Cardiac septum (tissue), 1 donor: ENCODE measurements at regions not wholly inside any gene's neighbourhood (a gene's known extent, or its start where the extent isn't known, plus 50 kb on each side); places are given as distances from the start of the nearest gene placed in this dataset.

Experiments
- DNase-seq: peaks from one replicate; pipeline ENCODE4 v3.0.0-alpha.2; 2020; ENCODE audit warnings: low spot score
- intact Hi-C: fragments of 100-400 bp; cut with DNase I; formaldehyde crosslinking; loops from one replicate; pipeline ENCODE4 v1.14.0; 2022
- donor health status: DM: no; HTN: no; CAD: no.

DNA sequence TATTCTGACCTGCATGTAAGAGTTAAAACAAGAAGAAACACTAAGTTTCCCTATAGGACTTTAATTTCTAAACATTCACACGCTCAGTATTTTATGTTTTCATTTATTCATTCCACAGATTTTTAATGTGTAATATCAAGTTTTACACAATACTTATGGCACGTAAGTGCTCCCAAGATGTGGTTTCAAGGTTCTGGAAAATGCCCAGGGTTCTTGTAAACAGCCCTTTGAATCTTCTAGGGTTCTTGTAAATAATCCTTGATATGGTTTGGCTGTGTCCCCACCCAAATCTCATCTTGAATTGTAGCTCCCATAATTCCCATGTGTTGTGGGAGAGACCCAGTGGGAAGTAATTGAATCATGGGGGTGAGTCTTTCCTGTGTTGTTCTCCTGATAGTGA, 383.0 kb downstream of the TXNL1 start:
- no peak for DNase-seq
- intact Hi-C loops, result no loop called here

DNA sequence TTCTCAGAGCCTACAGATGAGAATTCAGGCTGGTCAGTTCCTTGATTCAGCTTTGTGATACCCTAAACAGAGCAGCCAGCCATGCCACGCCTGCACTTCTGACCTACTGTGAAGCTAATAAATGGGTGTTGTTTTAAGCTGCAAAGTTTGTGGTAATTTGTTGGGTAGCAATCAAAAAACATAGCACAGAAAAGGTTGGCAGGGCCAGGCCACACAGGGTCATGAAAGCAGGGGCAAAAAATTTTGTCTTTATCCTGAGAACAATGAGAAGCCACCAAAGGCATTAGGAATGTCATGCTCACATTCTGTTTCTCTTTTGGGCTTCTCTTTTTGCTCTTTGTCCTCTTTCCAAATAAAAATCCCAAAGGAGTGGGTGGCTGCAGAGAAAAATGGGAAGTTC, 385.9 kb downstream of the TXNL1 start:
- intact Hi-C loops, result no loop called here
- no peak for DNase-seq

DNA sequence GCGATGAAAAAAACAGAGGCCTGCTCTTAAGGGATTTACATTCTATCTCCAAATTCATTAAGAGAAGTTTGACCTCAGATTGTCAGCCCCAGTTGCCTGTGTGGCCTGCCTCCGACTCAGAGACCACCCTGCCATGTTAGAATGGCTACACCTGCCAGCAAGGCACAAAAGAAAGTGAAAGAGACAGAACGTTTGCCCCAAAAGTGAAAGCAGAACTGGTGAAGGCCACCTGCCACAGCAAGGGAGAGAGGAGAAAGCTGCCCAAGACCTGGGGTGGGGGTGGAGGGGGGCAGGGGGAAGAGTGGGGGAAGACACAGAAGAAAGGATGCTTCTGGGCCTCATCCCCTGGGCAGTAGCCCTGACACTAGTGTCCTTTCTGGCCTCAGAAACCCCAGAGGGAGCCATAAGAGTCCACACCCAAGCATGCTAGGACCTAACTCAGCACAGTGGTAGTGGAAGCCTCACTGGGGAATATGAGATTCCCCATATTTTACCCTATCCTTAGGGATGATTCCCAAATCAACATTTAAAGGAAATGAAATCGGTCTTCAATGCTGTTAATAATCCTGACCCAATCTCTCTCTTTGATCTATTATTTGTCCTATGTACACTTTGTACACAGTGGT, 389.7 kb downstream of the TXNL1 start:
- intact Hi-C loops, result no loop called here
- DNase-seq, result no peak

DNA sequence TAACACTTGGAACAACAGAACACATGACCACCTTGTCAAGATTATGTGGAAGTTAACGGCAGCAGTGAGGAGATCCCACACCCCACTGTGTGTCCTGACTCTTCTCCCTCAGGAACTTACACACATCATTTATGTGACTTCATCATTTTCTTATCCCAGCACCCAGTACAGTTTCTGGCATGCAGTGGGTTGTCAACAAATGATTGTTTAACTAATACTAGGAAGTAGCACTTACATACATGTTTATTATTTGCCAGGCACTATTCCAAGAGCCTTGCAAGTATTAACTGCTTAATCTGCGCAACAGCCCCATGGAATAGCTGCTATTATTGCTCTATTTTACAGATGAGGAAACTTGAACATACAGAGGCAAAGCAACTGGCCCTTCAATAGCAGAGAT, 391.5 kb downstream of the TXNL1 start:
- DNase-seq, result no peak
- intact Hi-C loops, result no loop called here

DNA sequence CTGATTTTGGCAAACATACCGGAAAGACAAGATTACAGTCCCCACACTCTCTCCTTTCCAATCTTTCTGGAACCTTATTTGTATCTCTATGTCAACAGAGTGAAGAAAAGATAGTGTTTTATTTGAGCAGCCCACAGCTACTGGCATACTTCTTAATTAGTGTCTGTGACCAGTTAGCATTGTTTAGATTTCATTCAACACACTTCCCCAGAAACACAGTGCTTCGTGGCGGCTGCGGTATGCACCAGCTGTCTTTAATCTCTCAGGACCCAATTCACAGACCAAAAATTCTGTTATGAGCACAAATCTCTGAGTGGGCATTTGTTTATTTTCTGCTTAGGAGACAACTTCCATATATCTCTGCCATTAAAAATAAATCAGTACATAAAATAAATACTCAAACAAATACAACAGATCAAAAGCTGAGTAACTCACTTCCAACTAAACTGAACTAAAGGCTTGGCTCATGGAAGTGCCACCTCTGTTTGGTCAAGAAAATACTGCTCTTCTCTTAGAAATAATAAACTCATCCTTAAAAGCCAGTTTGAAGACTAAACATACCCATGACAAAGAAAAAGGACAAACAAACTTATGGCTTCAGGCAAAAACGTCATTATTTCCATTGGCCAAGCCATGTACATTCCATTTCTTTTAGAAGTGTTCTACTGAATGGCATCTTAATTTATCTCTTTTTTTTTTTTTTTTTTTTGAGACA, 392.4 kb downstream of the TXNL1 start:
- intact Hi-C loops, result no loop called here
- DNase-seq, result no peak

- no peak for DNase-seq
- intact Hi-C loops, result no loop called here
Measured at GRCh38 chr18:56240405-56240804, 398.0 kb downstream of the TXNL1 start.

DNA sequence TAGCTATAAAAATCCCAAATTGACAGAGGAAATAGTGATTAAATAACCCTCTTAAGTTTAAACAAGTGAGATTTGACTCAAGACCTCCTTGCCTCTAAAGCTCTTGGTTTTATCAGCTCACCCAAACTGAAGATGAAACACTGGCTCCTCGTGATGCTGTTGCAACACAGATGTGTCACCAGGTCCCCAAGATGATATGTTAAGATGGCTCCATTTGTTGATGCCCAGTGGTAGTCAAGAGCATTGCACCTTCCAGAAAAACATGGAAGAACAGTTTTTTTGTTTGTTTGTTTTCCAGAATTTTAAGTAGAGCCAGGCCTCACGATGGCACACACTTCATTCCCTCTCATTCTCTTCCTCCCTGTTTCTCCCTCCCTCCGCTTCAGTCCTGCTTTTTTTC, 399.8 kb downstream of the TXNL1 start:
- no peak for DNase-seq
- intact Hi-C loops, result no loop called here

DNA sequence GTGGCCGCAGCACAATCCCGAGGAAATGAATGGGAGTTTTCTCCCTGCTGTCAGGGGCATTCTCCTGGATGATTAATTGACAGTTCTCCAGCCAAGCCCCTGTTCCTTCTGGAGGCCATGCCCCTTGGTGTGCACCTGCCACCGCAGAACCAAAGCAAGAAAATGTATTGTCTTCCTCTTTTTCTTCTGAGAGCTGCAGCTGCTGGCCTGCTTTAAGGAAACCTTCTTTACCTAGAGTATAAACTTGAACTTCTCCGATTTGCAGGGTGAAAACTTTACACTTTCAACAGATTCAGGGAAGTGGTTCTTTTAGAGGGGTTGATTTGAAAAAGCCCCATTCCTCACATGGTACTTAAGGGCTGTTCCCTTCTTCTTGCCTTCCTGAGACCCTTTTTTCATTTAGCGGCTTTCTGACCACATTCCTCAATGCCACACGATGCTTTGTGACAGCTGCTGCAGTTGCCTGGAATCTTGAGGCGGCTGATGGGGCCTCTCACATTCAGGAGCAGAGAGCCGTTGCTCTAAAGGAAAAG, 402.8 kb downstream of the TXNL1 start:
- DNase-seq, result no peak
- intact Hi-C loops, result no loop called here

DNA sequence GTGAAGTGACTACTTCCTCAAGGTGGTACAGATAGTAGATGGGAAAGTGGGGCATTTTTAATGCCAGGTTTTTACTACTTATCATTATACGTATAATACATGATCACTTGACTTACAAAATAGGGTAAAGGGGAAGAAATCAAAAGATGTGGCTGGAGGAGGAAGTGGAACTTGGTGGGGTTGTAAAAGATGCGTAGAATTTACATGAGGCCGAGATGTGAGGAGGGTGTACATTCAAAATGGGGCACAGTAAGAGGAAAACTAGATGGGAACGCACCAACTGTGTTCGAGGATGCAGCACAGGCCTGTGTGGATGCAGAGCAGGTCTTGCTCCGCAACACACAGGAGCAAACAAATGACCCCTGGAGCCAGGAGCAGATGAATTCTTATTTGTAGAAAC, 403.3 kb downstream of the TXNL1 start:
- no peak for DNase-seq
- intact Hi-C loops, result no loop called here

- no peak for DNase-seq
- intact Hi-C loops, result no loop called here
Measured at GRCh38 chr18:56233595-56233994, 404.8 kb downstream of the TXNL1 start.

- DNase-seq, result no peak
- intact Hi-C loops, result no loop called here
Measured at GRCh38 chr18:56226025-56226424, 412.4 kb downstream of the TXNL1 start.

DNA sequence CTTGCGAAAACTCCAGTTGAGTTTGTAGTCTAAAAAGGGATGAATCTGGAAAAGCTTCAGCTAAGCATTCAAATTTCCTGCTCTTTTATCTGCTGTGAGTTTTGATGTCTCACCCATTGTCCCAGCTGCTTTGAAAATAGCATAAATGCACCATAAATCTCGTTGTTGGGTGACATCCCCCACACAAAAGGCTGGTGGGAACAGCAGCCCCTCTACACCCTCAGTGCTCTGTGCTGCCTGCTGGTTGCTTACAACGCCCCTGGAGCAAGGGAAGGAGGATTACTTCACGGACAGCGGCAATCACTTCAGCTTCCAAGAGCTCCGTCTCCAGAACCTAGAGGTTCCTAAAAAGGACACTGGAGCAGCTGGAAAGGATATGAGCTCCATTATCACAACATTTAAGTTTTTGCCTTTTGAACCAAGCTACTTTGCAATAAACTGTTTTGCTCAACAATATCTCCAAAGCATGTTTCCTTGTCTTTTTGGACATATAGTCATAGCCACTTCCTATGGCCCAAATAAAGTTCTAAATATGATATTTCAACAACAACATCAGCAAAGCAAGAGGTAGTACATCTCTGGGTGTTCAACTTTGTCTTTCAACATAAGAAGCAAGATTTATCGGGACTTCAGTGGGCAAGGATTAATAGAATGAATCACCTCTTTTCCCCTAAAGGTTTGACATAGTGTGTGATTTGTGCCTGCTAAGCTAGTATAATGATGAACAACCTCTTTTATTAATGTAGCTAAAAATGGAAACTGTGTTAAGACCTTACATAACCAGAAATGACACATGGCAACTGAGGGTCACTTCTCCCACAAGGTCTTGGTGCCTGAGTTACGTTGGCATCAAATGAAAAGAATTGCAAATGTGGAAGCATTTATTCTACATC, 413.5 kb downstream of the TXNL1 start:
- no peak for DNase-seq
- intact Hi-C loops, result no loop called here

GRCh38 chr18:56221195-56222065, 417.0 kb downstream of the TXNL1 start:
- no peak for DNase-seq
- intact Hi-C loops, result no loop called here

DNA sequence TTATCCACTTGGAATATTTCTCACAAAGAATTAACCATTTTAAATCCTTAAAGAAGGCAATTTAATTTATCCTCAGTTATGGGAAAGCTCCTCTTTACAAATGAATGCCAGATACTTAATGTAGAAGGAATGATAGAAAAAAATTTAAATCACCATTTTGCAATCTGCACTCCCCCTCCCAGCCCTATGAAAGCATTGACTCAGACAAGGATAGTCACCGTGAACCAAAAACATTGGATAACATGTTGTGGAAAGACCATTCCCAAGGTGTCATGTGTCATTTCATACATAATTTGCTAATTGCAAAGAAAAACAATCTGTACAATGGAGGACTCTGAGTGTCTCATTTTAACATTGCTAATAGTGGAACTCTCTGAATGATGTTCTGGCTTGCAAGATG, 421.0 kb downstream of the TXNL1 start:
- intact Hi-C loops, result no loop called here
- no peak for DNase-seq

GRCh38 chr18:56214706-56215105, 423.7 kb downstream of the TXNL1 start:
- DNase-seq, result no peak
- intact Hi-C loops, result no loop called here

DNA sequence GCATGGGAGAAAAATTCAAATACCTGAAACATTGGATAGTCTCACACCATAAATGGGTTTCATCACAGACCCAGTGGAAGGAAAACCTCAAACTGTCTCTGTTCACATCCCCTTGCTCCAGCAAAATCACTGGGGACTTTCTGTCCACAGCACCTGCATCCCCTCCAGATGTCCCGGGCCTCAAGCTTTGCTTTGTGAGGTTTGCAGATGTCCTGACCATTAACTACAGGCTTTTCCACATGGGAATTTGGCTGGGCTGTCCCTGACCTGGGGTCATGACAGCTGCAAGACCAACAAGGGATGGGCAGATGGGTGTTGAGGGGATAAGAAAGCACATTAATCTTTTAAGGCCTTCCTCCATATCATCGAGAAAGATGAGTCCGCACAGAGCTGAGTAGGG, 427.9 kb downstream of the TXNL1 start:
- intact Hi-C loops, result no loop called here
- DNase-seq, result no peak

DNA sequence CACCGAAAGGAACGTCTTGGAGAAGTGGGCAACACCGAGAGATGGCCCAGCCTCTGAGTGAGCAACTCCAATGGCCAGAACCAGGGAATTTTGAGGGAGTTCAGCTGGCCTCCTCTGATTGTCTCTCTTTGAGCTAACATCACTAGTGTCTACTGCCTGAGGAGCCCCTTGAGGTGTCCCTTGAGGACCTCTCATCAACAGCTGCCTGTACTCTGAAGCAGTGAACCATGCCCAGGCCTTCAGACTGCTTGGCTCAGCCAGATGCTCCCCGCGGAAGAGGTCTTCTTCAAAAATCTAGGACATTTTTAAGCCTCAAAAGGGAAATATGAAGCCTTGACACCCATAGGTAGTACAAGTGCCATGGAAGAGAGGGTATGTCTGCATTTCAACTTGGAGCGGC, 430.4 kb downstream of the TXNL1 start:
- DNase-seq, result no peak
- intact Hi-C loops, result loop anchor here (10.0 kb wide), 1 partner anchor 223 kb away; no protein-coding TSS in a partner anchor

GRCh38 chr18:56204052-56204451, 434.3 kb downstream of the TXNL1 start:
- DNase-seq, result no peak
- intact Hi-C loops, result loop anchor here (10.0 kb wide), 1 partner anchor 219 kb away; no protein-coding TSS in a partner anchor

GRCh38 chr18:56202678-56203077, 435.7 kb downstream of the TXNL1 start:
- DNase-seq, result no peak
- intact Hi-C loops, result loop anchor here (10.0 kb wide), 1 partner anchor 218 kb away; no protein-coding TSS in a partner anchor
